GM19238 (cell line): ENCODE measurements at regions not wholly inside any gene's neighbourhood (a gene's known extent, or its start where the extent isn't known, plus 50 kb on each side); places are given as distances from the start of the nearest gene placed in this dataset.
"Not testable (repeated sequence)": the region's sequence is repeated elsewhere in the genome, so short reads cannot be mapped to it uniquely, and the experiment has no call there.

Source experiments
- DNase-seq: peaks from one replicate; pipeline ENCODE4 v3.0.0; 2011; ENCODE audit warnings: low spot score; ENCODE audit not compliant: insufficient read length

DNA sequence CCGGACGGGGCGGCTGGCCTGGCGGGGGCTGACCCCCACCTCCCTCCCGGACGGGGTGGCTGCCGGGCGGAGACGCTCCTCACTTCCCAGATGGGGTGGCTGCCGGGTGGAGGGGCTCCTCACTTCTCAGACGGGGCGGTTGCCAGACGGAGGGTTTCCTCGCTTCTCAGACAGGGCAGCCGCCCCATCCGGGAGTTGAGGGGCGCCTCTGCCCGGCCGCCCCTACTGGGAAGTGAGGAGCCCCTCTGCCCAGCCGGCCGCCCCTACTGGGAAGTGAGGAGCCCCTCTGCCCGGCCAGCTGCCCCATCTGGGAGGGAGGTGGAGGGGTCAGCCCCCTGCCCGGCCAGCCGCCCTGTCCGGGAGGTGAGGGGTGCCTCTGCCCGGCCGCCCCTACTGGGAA, 761.1 kb upstream of the SPRY2 start:
- DNase-seq, result not testable (repeated sequence)

DNA sequence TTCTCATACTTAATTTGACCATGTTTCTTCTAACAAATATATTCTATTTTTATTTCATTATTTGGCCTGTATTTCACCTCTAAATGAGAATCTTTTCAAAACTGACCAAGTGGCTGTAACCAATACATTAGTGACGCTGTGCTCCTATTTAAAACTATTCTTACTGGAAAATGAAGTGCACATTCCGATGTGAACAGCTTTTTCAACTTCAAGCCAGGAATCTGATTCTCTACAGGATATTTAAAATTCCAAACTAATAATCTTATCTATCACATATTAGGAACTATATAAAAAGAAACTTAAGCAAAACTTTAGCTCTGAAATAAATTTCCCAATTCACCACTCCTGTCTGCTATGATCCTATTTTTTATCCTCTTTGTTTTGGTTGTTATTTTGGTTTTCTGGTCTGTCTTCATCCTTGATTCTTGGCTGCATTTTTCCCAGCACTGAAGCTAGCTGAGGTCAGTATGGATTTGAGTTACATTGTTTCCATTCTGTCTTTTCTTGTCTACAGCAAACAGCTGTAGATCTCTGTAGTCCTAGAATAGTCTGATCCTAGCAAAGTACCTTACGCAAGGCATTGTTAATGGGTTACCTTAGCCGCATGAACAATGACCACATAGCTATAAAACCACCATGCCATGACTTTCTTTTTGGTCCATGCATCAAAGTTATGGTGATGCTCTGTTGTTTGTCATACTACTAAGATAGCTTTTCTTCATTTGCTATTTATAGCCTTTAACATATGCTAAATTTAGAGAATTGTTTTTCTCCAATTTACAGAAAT, 748.6 kb upstream of the SPRY2 start:
- DNase-seq, result no peak

DNA sequence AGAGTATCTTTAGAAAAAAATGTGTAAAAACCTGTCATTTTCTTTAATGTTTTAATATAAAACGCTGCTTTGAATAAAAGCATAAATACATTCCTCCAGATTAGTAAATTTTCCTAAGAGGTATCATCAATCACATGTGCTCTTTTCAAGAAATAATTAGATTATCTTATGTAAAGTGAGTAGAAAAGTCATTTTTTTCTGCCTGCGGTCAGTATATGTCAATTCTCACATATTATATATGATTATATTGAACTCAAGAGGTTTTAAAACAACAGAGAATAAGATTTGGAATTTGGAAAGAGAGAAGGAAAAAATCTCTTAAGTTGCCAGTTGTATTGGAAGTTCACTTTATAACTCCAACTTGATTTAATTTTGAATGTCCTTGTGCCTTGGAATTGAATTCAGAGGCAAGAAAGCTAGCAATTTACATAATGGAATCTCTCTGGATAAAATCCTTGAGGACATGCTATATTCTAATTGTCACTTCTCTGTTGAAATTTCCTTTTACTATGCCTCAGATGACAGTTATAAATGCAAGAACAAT, 740.1 kb upstream of the SPRY2 start:
- DNase-seq, result no peak

DNA sequence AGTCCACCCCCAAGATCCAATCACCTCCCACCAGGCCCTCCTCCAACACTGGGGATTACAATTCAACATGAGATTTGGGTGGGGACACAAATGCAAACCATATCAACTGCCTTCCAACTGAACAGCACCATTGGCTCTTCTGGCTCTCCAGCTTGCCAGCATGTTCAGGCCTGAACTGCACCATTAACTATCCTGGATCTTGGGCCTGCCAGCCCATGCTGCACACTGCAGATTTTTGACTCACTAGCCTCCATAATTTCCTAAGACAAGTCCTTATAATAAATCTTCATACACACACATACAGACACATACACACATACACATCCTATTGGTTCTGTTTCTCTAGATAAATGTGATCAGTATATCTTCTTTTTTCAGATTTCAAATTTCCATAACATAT, 737.1 kb upstream of the SPRY2 start:
- DNase-seq, result no peak

DNA sequence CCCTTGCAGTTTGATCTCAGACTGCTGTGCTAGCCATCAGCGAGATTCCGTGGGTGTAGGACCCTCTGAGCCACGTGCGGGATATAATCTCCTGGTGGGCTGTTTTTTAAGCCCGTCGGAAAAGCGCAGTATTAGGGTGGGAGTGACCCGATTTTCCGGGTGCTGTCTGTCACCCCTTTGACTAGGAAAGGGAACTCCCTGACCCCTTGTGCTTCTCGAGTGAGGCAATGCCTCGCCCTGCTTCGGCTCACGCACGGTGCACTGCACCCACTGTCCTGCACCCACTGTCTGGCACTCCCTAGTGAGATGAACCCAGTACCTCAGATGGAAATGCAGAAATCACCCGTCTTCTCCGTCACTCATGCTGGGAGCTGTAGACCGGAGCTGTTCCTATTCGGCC, 728.9 kb upstream of the SPRY2 start:
- not testable (repeated sequence) for DNase-seq

DNA sequence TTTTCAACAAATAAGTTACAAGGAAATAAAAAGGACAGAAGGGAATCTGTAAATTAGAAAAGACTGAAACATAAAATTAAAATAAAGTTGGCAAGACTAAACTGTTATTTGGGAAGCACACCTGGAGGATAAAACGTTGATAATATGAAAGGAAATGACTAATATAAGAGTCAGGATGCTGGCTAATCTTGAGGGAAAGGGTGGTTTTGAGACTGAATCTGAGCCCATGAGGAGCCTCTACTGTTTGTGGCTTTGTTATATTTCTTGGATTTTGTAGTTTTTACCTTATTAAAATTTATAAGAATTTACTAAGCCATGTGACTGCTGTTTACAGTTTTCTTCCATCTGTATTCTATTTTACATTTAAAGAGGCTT, 718.0 kb upstream of the SPRY2 start:
- DNase-seq, result no peak

DNA sequence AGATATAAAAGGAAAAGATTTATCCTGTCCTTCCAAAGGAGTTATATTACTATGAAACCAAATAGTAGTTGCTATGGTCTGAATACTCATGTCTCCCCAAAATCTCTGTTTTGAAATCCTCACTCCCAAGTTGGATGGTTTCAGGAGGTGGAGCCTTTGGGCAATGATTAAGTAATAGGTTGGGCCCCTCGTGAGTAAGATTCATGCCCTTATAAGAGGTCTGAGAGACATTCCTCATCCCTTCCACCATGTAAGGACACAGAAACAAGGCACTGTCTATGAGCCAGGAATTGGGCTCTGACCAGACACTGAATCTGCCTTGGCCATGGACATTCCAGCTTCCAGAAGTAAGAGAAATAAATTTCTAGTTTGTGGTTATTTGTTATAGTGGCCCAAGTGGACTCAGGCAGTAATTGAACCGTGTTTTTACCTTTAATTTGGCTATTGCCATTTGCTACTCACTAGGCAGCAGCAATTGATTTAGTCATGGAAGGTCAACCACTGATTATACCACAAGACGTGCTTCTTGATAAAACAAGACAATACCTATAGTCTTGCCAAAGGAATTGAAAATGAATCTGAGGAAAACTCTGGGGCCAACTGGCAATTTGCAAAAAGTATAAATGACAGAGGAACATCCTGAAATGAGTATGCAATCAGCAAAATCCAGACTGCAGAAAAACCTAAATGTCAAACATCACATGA, 717.4 kb upstream of the SPRY2 start:
- DNase-seq, result no peak

DNA sequence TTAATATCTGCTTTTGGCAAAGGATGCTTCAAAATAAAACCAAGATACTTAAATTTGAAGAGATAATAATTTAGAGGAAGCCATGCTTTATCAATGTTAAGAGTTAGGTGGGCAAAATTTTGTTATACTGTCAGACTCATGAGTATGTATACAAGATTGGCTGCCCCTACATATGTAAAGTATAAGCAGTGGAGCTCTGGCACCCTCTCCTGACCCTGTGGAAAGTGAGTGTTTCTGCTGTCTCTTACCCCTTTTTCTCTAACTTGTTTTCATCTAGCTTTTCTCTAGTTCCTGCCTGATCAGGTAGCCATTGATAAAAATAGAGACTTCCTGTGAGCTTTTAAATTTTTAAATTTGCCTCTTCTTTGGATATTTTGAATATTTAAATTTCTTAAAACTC, 710.9 kb upstream of the SPRY2 start:
- DNase-seq, result no peak

DNA sequence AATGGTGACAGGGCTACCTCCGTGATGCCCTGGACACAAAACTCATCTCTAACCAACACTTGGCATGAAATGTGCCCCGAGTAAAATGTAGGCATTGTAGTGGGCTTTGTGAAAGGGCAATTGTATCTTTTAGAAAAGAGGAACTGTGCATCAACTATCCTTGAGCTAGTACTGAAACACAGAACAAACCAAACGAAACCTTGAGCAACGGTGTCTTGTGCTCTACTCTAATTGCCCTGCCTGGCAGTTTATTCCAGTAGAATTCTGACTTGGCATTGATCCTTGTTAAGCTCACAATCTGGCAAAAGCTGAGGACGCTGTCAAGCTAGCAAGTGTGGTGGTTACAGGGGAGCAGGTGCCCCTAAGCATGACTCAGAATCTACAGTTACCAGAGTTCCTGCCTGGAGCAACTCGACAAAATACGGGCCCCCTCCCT, 707.1 kb upstream of the SPRY2 start:
- DNase-seq, result no peak

DNA sequence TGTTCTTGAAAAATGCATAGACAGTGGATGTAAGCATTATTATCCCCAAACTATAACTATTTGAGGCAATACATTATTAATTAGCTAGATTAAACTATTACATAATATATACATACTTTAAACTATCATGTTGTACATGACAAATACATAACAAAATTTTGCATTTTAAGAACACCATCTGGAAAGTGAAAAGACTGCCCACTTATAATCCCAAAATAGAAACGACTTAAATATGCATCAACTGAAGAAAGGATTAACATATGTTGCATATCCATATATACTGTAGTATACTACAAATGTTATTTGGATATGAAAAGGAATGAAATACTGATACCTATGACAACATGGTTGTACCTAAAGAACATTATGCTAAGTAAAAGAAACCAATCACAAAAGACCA, 700.8 kb upstream of the SPRY2 start:
- DNase-seq, result no peak

DNA sequence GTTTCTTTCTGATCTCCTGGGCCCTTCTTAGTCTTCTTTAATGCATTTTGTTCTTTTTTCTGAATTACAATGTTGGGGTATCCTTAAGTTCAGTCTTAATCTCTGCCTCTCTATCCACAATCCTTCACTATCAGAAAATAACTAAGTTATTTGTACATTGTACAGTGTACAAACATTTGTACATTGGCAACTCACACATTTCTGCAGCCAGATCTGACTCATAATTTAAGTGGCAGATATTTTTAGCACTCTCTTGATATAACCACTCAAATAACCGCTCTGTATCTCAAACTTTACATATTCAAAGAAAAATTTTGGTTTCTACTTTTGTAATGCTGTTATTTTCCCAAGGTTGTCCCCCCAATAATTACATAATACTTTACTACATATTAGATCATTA, 691.1 kb upstream of the SPRY2 start:
- DNase-seq, result no peak

DNA sequence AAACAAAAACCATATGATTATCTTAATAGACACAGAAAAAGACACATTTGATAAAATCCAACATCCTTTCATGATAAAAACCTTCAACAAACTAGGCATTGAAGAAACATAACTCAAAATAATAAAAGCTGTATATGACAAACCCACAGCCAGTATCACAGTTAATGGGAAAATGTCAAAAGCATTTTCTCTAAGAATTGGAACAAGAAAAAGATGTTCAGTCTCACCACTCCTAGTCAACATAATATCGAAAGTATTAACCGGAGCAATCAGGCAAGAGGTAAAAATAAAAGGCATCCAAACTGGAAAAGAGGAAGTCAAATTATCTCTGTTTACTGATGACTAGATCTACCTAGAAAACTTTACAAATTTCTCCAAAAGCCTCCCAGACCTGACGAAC, 684.2 kb upstream of the SPRY2 start:
- DNase-seq, result no peak

DNA sequence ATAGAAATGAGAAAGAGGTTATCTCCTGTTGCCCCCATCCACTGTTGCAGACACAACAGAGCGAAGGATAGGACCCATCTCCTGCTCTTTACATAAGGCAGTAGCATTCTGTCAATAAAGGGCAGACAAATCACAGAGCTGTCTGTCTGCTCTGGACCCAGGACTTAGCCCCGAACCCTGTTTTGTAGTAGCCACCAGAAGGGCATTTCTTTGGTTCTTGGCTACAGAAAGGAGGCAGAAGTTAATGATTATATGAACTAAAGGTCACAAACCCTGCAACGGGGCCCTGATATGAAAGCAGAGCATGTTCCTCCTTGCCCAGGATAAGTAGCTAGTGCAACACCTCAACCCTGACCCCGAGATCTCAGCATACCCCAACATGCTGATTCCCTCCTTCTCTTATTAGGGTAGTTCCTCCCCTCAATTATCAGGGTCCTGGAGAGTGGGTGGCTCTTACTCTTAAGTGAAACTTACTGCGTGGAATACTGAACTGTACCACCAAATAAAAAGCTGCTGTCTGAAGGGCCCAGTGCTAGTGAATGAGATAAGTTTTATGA, 680.4 kb upstream of the SPRY2 start:
- DNase-seq, result no peak

DNA sequence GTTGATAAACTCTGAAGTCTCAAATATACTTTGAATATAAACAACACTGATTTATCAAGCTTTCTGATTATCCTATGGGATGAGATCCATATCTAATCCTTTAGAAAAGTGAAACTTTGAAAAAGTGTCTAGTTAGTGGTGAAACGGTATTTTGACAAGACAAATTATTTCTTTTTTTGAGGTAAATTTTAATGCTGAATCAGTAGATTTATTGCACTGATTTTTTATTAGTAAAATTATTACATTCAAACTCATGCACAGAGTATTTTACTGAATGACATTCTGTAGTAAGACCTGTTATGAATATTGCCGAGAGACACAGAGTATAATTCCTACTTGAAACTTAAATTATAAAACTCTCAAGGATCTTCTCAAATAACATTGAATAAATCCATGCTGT, 679.1 kb upstream of the SPRY2 start:
- DNase-seq, result no peak

DNA sequence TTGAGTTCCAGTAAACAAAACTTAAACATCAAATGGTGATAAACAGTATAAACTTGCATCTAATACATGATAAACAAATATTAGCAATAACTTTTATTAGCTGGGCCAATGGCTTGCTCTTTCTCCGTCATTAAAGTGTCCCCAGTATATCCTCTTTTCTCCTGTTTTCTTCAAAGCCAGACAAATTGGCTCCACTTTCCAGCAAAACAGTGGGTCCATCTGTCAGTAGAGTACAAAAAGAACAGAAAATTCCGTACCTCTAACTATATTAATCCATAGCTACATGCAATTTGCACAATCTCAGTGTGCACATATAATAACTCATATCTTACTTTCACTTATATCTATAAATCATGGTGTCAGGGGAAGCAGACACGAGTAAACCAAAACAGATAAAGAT, 678.0 kb upstream of the SPRY2 start:
- no peak for DNase-seq

DNA sequence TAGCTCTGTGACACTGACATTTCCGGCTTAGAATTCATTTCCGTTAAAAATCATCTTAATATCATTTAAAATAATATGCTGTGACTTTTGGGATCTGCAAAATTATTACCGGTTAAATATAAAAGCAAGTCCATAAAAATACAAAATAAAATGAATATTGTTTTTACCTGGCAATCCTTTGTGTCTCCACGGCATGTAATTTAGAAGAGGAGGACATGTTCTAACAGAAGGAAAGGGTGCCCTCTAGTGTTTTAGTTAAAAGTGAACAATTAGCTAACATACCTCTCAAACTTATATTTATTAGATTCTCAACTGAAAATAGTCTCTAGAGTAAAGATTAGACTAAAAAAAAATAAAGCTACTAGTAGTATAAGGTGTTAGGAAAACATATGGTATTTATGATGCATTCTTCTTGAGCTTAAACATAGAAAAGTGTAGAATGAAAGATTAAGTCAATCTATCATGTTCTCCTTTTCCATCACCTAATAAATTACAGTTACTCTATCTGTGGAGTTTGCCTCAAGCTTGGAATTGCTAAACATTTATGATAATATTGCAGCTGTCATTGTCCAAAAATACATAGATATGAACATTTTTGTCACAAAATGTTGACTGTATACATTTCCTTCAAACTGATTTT, 676.7 kb upstream of the SPRY2 start:
- DNase-seq, result no peak

DNA sequence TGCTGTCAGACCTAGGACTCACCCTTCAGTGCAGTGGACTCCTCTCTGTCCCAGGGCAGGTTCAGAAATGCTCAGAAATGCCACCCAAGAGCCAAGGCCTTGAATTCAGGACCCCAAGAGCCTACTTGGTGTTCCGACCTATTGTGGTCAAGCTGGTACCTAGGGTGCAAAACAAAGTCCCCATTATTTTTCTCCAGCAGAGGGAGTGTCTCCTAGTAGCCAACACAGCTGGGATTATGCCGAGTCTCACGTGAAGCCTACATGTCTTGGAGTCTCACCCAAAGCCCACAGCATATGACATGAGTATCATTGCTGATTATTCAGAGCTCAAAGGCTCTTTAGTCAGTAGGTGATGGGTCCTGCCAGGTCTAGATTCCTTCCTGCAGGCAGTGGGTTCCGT, 671.1 kb upstream of the SPRY2 start:
- DNase-seq, result no peak

DNA sequence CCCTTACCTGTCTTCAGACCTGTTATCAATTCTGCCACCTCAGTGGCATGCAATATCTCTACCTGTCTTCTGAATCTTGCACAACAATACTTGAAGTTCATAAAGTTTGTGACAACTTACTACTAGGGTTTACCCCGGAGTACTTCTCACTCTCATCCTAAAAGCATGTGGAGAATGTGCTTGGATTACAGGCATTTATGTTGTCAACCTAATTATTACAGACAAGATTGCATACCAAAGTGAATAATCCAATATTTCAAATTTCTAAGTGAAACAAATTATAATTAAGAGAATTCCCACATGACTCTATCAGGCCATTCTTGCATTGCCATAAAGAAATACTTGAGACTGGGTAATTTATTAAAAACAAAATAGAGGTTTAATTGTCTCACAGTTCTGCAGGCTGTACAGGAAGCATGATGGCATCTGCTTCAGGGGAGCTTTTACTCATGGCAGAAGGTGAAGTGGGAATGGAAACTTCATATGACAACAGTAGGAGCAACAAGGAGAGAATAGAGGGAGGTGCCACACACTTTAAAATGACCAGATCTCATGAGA, 661.0 kb upstream of the SPRY2 start:
- DNase-seq, result no peak

DNA sequence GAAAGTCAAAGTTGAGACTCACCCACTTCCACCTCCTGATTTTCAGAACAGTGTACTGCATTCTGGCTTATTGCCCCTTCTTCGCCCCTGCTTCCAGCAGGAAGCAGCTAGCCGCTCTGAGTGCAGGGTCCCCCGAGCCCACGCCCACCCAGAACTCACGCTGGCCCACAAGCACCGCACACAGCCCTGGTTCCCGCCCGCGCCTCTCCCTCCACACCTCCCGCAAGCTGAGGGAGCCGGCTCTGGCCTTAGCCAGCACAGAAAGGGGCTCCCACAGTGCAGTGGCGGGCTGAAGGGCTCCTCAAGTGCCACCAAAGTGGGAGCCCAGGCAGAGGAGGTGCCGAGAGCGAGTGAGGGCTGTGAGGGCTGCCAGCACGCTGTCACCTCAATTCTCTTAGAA, 657.7 kb upstream of the SPRY2 start:
- not testable (repeated sequence) for DNase-seq

DNA sequence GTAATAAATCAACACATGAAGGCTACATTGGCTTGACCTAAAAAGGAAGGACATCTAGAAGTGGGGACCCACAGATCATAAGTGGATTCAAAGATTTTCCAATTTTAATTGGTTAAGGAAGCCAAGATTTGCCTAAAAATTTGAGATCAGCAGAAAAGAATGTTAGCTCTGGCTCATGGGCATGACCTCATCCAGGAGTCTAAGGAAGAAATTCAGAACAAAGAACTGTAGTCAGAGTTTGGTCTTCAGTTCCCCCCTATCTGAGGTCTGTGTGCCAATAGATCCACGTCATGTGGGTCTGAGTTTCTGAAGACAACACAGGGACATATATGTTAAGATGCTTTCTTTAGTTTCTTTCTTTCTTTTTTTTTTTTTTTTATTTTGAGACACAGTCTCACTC, 648.8 kb upstream of the SPRY2 start:
- DNase-seq, result no peak

DNA sequence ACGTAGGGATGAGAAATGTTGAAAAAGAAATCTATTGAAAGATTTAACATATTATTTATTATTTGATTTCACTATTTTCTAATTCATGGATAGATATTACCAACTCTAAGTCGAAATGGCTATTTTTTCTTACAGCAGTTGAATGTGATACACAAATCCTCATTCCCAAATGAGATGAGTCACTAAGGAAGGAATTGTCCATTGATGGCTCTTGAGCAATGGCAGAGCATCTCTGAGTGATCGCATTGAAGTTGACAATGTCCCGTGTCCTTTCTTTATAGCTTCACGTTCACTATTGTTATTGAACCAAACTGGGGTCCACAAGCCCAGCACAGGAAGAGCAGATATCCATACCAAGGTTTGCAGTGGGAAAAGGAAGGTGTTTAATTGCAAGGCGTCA, 648.3 kb upstream of the SPRY2 start:
- DNase-seq, result no peak
